KMS-11 (cell line): ENCODE measurements at regions not wholly inside any gene's neighbourhood (a gene's known extent, or its start where the extent isn't known, plus 50 kb on each side); places are given as distances from the start of the nearest gene placed in this dataset.

Experiments used
- H2AFZ ChIP-seq: fragments of 200-600 bp; sonication (generic); 2 replicates; pipeline ENCODE4 v1.6.1; 2016; ENCODE audit warnings: antibody characterized with exemption, mixed run types, low read depth
- H3K27ac ChIP-seq: fragments of 200-600 bp; sonication (generic); 2 replicates; pipeline ENCODE4 v1.6.1; 2016; ENCODE audit warnings: mild to moderate bottlenecking, mixed run types
- H3K27me3 ChIP-seq: fragments of 200-600 bp; sonication (generic); 2 replicates; pipeline ENCODE4 v1.6.1; 2017; ENCODE audit warnings: mild to moderate bottlenecking, low read depth, mixed run types, moderate library complexity; ENCODE audit not compliant: insufficient read depth
- H3K36me3 ChIP-seq: fragments of 200-600 bp; sonication (generic); 2 replicates; pipeline ENCODE4 v1.6.1; 2017; ENCODE audit warnings: mild to moderate bottlenecking, mixed run types; ENCODE audit not compliant: insufficient read depth
- H3K4me1 ChIP-seq: fragments of 200-600 bp; sonication (generic); 2 replicates; pipeline ENCODE4 v1.6.1; 2016; ENCODE audit warnings: mild to moderate bottlenecking, low read depth, mixed run types; ENCODE audit not compliant: poor library complexity, severe bottlenecking
- H3K4me2 ChIP-seq: fragments of 200-600 bp; sonication (generic); 2 replicates; pipeline ENCODE4 v1.7.0; 2016; ENCODE audit warnings: mild to moderate bottlenecking, mixed run types
- H3K4me3 ChIP-seq: fragments of 200-600 bp; sonication (generic); IDR thresholded peaks from 2 replicates; pipeline ENCODE4 v1.6.1; 2017; ENCODE audit warnings: low read depth, low read length, mixed read lengths; ENCODE audit not compliant: insufficient read depth
- H3K79me2 ChIP-seq: fragments of 200-600 bp; sonication (generic); 2 replicates; pipeline ENCODE4 v1.6.1; 2016; ENCODE audit warnings: low read depth, mixed run types; ENCODE audit not compliant: insufficient read depth
- H3K9ac ChIP-seq: fragments of 200-600 bp; sonication (generic); 2 replicates; pipeline ENCODE4 v1.6.1; 2016; ENCODE audit warnings: mild to moderate bottlenecking, mixed run types
- H4K20me1 ChIP-seq: fragments of 200-600 bp; sonication (generic); 2 replicates; pipeline ENCODE4 v1.6.1; 2016; ENCODE audit warnings: mild to moderate bottlenecking, mixed run types; ENCODE audit not compliant: insufficient read depth
- CTCF ChIP-seq: fragments of 200-600 bp; sonication (generic); conservative IDR thresholded peaks from 2 replicates; pipeline ENCODE4 v1.6.1; 2017; ENCODE audit warnings: low read depth, mild to moderate bottlenecking, antibody characterized with exemption, low read length, moderate library complexity, mixed read lengths

- H2AFZ ChIP-seq, result no peak overlapping the region
- no peaks in the 10 kb centered on the region for H3K4me1 ChIP-seq
- H3K4me2 ChIP-seq, result no peak overlapping the region
- H4K20me1 ChIP-seq, result no peaks in the 10 kb centered on the region
- H3K9ac ChIP-seq, result no peak overlapping the region
- H3K27me3 ChIP-seq, result peaks cover 10% of the 10 kb centered on the region; the same call in 1 of the 2 replicates
- no peak for TF ChIP-seq CTCF
- no peak overlapping the region for H3K4me3 ChIP-seq
- H3K27ac ChIP-seq, result no peak overlapping the region
- no peaks in the 10 kb centered on the region for H3K79me2 ChIP-seq
- no peaks in the 10 kb centered on the region for H3K36me3 ChIP-seq
Measured at GRCh38 chr22:27557286-27558008, 244.1 kb downstream of the MN1 start.

GRCh38 chr22:27558658-27559371, 242.7 kb downstream of the MN1 start:
- Histone ChIP-seq H3K9ac (no peak overlapping the region), H3K79me2 (no peaks in the 10 kb centered on the region), H3K4me3 (no peak overlapping the region), H3K4me2 (no peak overlapping the region), H3K27me3 (peaks cover 10% of the 10 kb centered on the region; the same call in 1 of the 2 replicates), H2AFZ (no peak overlapping the region), H3K36me3 (no peaks in the 10 kb centered on the region), H4K20me1 (no peaks in the 10 kb centered on the region), H3K27ac (no peak overlapping the region), H3K4me1 (no peaks in the 10 kb centered on the region)
- no peak for TF ChIP-seq CTCF

GRCh38 chr22:27560781-27561180, 240.8 kb downstream of the MN1 start:
- TF ChIP-seq CTCF, result no peak
- H3K4me2 ChIP-seq, result no peak overlapping the region

GRCh38 chr22:27561286-27561904, 240.2 kb downstream of the MN1 start:
- Histone ChIP-seq H3K27me3 (peaks cover 10% of the 10 kb centered on the region; the same call in 1 of the 2 replicates), H3K79me2 (no peaks in the 10 kb centered on the region), H3K36me3 (no peaks in the 10 kb centered on the region), H4K20me1 (no peaks in the 10 kb centered on the region), H2AFZ (no peak overlapping the region), H3K4me3 (no peak overlapping the region), H3K9ac (no peak overlapping the region), H3K4me1 (no peaks in the 10 kb centered on the region), H3K27ac (no peak overlapping the region), H3K4me2 (no peak overlapping the region)
- TF ChIP-seq CTCF, result no peak

More at GRCh38 chr22:27560781-27561180, 240.8 kb downstream of the MN1 start:
- Histone ChIP-seq H3K4me1 (no peaks in the 10 kb centered on the region), H3K79me2 (no peaks in the 10 kb centered on the region), H3K9ac (no peak overlapping the region), H3K4me3 (no peak overlapping the region), H4K20me1 (no peaks in the 10 kb centered on the region), H3K36me3 (no peaks in the 10 kb centered on the region), H2AFZ (no peak overlapping the region), H3K27ac (no peak overlapping the region), H3K27me3 (peaks cover 10% of the 10 kb centered on the region; the same call in 1 of the 2 replicates)
